ENCODE measurements at regions not wholly inside any gene's neighbourhood (a gene's known extent, or its start where the extent isn't known, plus 50 kb on each side); places are given as distances from the start of the nearest gene placed in this dataset.
A peak's percentile ranks its signal among the peaks of the same experiment; 100 is the strongest.

DNA sequence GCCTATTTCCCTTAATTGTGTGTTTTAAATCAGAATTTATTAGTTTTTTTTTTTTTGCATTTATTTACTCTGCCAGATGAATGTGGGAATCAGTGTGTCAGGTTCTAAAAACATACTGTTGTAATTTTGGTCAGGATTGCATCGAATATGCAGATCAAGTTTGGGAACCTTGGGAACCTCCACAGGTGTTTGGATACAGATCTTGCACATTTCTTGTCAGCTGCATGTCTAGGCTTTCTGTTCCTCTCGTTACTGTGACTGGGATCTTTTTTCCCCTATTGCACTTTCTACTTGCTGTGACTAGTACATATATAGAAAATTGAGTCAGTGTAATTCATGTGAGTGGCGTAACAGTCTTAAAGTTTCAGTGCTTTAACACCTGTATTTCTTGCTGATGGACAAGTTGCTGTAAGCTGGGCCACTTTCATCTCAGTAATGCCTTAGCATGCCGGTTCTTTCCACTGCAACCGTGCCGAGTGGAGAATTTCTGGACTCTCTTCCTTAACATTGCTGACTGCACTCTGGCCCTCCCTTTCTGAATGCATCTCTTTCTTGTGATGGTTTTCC is 112.5 kb downstream of the TENT4A start:
- Histone ChIP-seq H3K4me1 (no peaks in the 10 kb centered on the region), H3K27me3 (no peaks in the 10 kb centered on the region), H3K36me3 (no peaks in the 10 kb centered on the region), H3K4me3 (no peak overlapping the region), H3K27ac (no peak overlapping the region), H3K9me3 (peaks cover 0 to 15% (median 11%) of the 10 kb centered on the region in 4 donors)
- 85 to 88% methylated on average over 6 of the region's 6 CpGs for whole genome bisulfite sequencing, 2 donors
- no peak for DNase-seq
- no peak for ATAC-seq (ENCODE audit: low FRiP score in 2 of 2)
- TF ChIP-seq, protein P1, sequence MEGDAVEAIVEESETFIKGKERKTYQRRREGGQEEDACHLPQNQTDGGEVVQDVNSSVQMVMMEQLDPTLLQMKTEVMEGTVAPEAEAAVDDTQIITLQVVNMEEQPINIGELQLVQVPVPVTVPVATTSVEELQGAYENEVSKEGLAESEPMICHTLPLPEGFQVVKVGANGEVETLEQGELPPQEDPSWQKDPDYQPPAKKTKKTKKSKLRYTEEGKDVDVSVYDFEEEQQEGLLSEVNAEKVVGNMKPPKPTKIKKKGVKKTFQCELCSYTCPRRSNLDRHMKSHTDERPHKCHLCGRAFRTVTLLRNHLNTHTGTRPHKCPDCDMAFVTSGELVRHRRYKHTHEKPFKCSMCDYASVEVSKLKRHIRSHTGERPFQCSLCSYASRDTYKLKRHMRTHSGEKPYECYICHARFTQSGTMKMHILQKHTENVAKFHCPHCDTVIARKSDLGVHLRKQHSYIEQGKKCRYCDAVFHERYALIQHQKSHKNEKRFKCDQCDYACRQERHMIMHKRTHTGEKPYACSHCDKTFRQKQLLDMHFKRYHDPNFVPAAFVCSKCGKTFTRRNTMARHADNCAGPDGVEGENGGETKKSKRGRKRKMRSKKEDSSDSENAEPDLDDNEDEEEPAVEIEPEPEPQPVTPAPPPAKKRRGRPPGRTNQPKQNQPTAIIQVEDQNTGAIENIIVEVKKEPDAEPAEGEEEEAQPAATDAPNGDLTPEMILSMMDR (IDR thresholded peaks at IDR 0.05): no peak
- TF ChIP-seq POLR2A (IDR thresholded peaks at IDR 0.05) (no peak), EP300 (IDR thresholded peaks at IDR 0.05) (no peak), POLR2AphosphoS5 (IDR thresholded peaks at IDR 0.05) (no peak)

DNA sequence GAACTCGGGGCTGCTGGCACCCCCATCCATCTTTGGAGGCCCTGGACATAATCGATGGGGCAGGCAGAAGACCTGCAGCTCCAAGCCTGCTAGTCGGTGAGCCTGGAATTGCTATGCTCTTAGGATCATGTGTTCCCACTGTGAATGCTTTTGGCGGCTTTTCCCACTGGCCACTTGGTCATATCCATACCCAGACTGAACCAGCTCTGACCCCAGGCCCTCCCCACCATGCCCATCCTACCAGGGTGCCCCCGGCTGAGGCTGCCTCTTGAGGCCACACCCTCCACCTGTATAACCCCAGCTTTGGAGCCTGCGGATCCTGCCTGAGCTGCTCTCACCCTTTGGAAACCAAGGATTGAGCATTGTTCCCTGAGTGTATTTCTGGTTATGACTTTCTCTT is 113.5 kb downstream of the TENT4A start:
- Histone ChIP-seq H3K4me1 (no peaks in the 10 kb centered on the region), H3K27me3 (no peaks in the 10 kb centered on the region), H3K27ac (no peak overlapping the region), H3K9me3 (peaks cover 0 to 5% (median 2%) of the 10 kb centered on the region in 4 donors), H3K36me3 (no peaks in the 10 kb centered on the region), H3K4me3 (no peak overlapping the region)
- peak in 1 of 2 donors; percentile 20 for DNase-seq
- WGBS, 2 donors: 87 to 88% methylated on average over 6 of the region's 6 CpGs
- no peak for ATAC-seq (ENCODE audit: low FRiP score in 2 of 2)
- TF ChIP-seq, protein P1 (IDR thresholded peaks at IDR 0.05): no peak
- no peak for TF ChIP-seq POLR2A (IDR thresholded peaks at IDR 0.05)
- no peak for TF ChIP-seq POLR2AphosphoS5 (IDR thresholded peaks at IDR 0.05)
- no peak for TF ChIP-seq EP300 (IDR thresholded peaks at IDR 0.05)

DNA sequence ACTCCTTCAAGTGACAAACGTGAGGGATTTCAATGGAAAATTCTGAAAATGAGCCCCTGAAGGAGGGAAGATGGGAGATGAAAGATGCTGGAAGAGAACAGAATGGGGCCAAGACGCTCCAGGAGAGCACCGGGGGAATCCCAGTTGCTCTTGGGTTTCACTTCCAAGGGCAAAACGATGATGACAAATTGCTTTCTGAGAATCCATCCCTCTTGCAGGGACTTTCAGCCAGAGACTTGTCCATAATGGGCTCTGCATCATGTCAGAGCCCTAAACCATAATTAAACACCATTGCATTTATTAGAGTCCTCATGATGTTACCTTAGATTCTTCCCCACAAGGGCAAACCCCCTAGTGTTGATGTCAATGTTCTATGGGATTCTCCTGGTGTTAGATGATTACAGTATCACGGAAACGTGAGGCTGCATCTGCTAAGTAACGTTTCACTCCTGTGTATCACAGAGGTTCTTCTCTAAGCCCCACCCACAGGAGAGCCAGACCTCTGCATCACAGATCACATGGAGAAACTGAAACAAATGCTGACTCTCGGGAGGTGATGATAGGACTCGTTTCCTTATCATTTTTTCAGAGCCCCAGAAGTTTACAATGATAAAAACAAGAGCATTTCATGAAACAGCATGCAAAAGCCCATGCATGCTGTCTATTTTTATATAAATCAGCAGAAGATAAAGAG is 114.4 kb downstream of the TENT4A start:
- Histone ChIP-seq H3K27ac (no peak overlapping the region), H3K36me3 (no peaks in the 10 kb centered on the region), H3K27me3 (no peaks in the 10 kb centered on the region), H3K4me1 (no peaks in the 10 kb centered on the region), H3K9me3 (no peaks in the 10 kb centered on the region), H3K4me3 (peak overlapping the region in 2 of 4 donors; percentile 9 to 25)
- WGBS, 2 donors: 55 to 68% methylated on average over 9 of the region's 9 CpGs
- ATAC-seq (ENCODE audit: low FRiP score in 2 of 2) (no peak), DNase-seq (no peak)
- TF ChIP-seq POLR2AphosphoS5 (IDR thresholded peaks at IDR 0.05) (no peak), POLR2A (IDR thresholded peaks at IDR 0.05) (no peak)

DNA sequence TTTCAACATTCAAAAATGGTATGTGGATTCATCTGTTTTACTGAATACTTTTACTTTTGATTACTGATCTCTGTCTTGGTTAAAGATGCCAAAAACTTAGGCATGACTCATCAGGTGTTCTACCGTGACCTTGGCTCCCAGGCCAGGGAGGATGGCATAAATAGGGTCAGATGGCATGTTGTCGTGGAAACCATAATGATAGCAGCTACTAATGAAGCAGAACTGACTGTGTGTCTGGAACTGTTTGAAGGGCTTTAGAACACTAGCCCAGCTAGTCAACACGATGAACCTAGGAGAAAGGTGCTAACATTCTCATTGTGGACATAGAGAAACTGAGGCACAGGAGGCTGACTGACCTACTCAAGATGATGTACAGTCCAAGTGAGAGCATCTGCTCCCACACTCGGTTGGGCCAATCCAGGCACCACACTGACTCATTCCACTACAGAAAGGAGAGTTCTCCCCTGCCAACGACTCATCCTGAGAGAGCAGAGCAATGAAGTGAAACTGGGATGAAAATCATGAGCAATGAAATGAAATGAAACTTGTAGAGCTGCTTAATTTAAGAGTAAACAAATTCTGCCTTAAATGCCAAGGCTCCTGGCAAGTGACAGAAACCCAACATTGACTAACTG is 116.0 kb downstream of the TENT4A start:
- DNase-seq: no peak
- H3K9me3 ChIP-seq: no peaks in the 10 kb centered on the region
- WGBS, 2 donors: 69 to 78% methylated on average over 5 of the region's 5 CpGs
- no peak overlapping the region for H3K4me3 ChIP-seq
- peaks cover 0 to 5% (median 1%) of the 10 kb centered on the region in 4 donors for H3K4me1 ChIP-seq
- H3K36me3 ChIP-seq: no peaks in the 10 kb centered on the region
- ATAC-seq (ENCODE audit: low FRiP score in 2 of 2): no peak
- H3K27me3 ChIP-seq: no peaks in the 10 kb centered on the region
- TF ChIP-seq, protein P1 (IDR thresholded peaks at IDR 0.05): no peak
- TF ChIP-seq POLR2A (IDR thresholded peaks at IDR 0.05) (no peak), POLR2AphosphoS5 (IDR thresholded peaks at IDR 0.05) (no peak), EP300 (IDR thresholded peaks at IDR 0.05) (no peak)
- H3K27ac ChIP-seq: no peak overlapping the region

DNA sequence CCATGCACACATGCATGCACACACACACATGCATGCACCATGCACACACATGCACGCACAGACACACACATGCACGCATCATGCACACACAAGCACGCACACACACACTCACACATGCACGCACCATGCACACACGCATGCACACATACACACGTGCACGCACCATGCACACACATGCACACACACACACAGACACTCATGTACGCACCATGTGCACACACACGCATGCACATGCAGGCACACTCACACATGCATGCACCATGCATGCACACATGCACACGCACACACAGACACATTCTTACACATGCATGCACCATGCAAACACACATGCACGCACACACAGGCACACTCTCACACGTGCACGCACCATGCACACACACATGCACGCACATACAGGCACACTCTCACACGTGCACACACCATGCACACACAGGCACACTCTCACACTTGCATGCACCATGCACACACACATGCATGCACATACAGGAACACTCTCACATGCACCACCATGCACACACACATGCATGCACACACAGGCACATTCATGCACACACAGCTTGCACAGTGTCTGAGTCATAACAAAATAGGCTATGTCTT is 117.5 kb downstream of the TENT4A start:
- Histone ChIP-seq H3K9me3 (no peaks in the 10 kb centered on the region), H3K36me3 (no peaks in the 10 kb centered on the region), H3K27ac (no peak overlapping the region), H3K27me3 (no peaks in the 10 kb centered on the region), H3K4me1 (peaks cover 0 to 5% (median 1%) of the 10 kb centered on the region in 4 donors), H3K4me3 (no peak overlapping the region)
- peak in 1 of 2 donors; percentile 30 for DNase-seq
- ATAC-seq (ENCODE audit: low FRiP score in 2 of 2): peak; percentile 11 to 67
- TF ChIP-seq POLR2AphosphoS5 (IDR thresholded peaks at IDR 0.05): no peak
- WGBS, 2 donors: 85 to 91% methylated on average over 14 to 15 of the region's 15 CpGs

Measured in upper lobe of left lung (tissue), 6 donors.